Testis (tissue), 2 donors: ENCODE measurements at regions not wholly inside any gene's neighbourhood (a gene's known extent, or its start where the extent isn't known, plus 50 kb on each side); places are given as distances from the start of the nearest gene placed in this dataset.

ENCODE experiments used
- POLR2A ChIP-seq: fragments of 450-650 bp; IDR thresholded peaks from one replicate; pipeline ENCODE4 v1.6.1; 2017; ENCODE audit warnings: antibody characterized with exemption, mild to moderate bottlenecking, moderate library complexity
- TF ChIP-seq, protein P1 (sequence below), 3 experiments: fragments of 450-650 bp in 2 of 3; fragments of 200-600 bp in 1 of 3; sonication (generic) in 1 of 3; IDR thresholded peaks; one replicate each; pipeline ENCODE4 v1.5.1; 2016 to 2019; ENCODE audit warnings: antibody characterized with exemption in 3 of 3, mild to moderate bottlenecking in 2 of 3, moderate library complexity in 1 of 3

DNA sequence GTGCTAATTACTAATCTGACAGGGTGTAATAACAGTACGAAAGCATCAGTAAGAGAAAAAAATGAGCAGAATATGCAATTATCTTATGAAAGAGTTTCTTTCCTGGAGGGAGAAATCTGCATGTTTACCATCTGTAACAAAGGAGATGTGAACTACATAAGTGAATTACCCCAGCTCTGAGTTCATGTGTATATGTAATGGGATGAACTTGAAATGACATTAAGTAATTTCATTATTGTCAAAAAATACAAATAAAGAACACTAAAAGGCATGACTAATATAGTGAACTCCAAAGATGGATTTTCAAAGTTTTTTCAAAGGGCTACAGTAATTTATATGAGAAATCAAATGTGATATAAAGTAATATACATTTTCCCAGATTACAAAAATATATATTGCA, 944.0 kb downstream of the MAT2B start:
- TF ChIP-seq, protein P1, sequence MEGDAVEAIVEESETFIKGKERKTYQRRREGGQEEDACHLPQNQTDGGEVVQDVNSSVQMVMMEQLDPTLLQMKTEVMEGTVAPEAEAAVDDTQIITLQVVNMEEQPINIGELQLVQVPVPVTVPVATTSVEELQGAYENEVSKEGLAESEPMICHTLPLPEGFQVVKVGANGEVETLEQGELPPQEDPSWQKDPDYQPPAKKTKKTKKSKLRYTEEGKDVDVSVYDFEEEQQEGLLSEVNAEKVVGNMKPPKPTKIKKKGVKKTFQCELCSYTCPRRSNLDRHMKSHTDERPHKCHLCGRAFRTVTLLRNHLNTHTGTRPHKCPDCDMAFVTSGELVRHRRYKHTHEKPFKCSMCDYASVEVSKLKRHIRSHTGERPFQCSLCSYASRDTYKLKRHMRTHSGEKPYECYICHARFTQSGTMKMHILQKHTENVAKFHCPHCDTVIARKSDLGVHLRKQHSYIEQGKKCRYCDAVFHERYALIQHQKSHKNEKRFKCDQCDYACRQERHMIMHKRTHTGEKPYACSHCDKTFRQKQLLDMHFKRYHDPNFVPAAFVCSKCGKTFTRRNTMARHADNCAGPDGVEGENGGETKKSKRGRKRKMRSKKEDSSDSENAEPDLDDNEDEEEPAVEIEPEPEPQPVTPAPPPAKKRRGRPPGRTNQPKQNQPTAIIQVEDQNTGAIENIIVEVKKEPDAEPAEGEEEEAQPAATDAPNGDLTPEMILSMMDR (IDR thresholded peaks at IDR 0.05) = no peak
- no peak for TF ChIP-seq POLR2A
